ENCODE measurements at regions not wholly inside any gene's neighbourhood (a gene's known extent, or its start where the extent isn't known, plus 50 kb on each side); places are given as distances from the start of the nearest gene placed in this dataset.

DNA sequence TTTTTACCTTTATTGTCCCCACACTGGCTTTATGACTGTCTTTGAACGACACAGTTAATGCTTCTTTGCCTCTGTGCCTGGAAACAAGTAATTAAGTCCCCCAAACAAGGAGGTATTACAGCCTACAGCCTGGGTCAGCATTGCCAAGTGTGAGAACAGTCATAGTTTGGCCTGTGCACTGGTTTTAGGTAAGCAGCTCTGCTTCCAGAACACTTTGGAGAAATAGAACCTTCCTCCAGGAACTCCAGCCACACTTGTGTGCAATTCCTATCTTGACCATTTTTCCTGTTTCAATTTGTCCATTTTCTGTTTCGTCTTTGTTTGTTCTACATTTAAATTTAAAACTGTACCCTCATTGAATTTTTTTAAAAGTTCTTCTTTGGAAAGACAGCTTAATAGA is 568.2 kb downstream of the TUSC7 start:
- Mint-ChIP-seq H3K36me3 (no peaks in the 10 kb centered on the region), H3K27ac (no peak overlapping the region), H3K4me3 (no peak overlapping the region), H3K9me3 (peaks cover 2% of the 10 kb centered on the region), H3K27me3 (no peaks in the 10 kb centered on the region), H3K4me1 (ENCODE audit: low read depth) (no peaks in the 10 kb centered on the region)
- DNase-seq = no peak
- POLR2A ChIA-PET = no interaction called here
- intact Hi-C loops (cut with micrococcal nuclease) = no loop called here
- CTCF ChIA-PET = no interaction called here

DNA sequence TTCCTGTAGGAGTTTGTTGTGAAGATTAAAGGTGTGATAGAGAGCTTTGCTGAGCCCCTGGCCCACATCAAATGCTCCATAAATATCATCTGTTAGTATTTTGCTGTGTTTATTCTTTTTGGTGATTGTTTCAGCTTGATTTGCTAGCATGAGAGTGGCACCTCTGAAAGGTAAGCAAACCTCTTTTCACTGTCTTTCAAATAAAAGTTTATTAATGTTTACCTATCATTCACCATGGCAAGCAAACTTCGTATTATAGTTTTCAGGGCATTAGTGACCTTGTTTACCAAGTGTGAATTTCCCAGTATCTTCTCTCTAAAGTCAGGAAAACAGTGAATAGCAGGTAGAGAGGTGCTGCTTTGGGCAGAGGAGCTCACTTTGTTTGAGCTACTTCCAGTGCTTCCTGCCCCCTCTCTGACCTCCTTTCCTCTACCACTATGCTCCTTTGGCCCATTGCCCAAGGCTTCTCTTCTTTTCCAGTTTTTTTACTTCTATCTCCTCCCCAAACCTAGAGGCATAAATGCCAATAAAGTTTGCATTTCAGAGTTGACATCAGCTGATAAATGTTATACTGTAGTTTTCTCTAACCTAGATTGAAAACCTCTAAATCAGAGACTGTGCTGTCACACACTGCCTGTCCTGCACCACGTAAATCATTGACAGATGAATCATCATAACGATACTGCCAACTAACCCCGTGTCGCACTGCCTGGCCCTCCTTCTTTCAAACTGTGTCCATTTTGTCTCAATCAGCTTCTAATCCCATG is 569.0 kb downstream of the TUSC7 start:
- Mint-ChIP-seq H3K4me3 (no peak overlapping the region), H3K9me3 (peaks cover 5% of the 10 kb centered on the region), H3K4me1 (ENCODE audit: low read depth) (no peaks in the 10 kb centered on the region), H3K27ac (no peak overlapping the region), H3K36me3 (no peaks in the 10 kb centered on the region), H3K27me3 (no peaks in the 10 kb centered on the region)
- ChIA-PET POLR2A (no interaction called here), CTCF (no interaction called here)
- intact Hi-C loops (cut with micrococcal nuclease) = no loop called here
- DNase-seq = no peak

DNA sequence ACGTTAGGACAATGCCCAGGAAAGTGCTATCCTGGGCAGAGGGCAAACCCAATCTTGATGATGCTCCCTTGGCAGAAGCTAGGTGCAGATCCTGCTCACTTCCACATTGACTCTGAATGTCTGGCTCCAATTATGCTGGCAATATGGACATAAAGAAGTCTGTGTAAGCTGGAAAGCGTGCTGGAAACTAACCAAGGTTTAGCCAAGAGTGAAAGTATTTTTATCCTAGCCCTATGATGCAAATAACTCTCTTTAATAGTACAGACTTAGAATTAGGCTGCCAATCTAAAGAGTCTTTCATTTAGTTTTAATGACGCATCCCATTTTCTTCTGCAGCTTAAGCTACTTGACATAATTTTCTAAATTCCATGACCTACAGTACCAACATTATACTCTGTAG is 571.8 kb downstream of the TUSC7 start:
- DNase-seq = no peak
- Mint-ChIP-seq H3K4me3 (no peak overlapping the region), H3K9me3 (peaks cover 7% of the 10 kb centered on the region), H3K4me1 (ENCODE audit: low read depth) (no peaks in the 10 kb centered on the region), H3K36me3 (no peaks in the 10 kb centered on the region), H3K27ac (no peak overlapping the region), H3K27me3 (no peaks in the 10 kb centered on the region)
- ChIA-PET CTCF (no interaction called here), POLR2A (no interaction called here)
- intact Hi-C loops (cut with micrococcal nuclease) = no loop called here

DNA sequence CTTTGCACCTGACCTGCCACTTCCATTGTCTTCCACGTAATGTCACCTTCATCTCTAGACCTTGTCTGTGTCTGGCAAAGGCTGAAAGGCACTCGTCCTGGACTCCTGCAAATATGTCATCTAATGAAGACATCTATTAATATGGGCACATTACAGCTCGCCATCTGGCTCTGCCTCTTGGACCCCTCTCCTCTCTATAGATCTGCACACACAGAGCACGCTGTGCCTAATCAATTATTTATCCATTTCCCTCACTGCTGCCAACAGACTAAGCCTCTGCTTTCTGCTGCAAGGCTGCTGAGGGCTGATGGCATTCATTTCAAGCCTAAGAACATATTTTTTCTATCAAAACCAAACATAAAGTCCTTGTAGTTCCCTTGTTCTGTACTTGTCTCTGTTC is 573.0 kb downstream of the TUSC7 start:
- no peak for DNase-seq
- Mint-ChIP-seq H3K4me1 (ENCODE audit: low read depth) (no peaks in the 10 kb centered on the region), H3K27ac (no peak overlapping the region), H3K9me3 (peaks cover 7% of the 10 kb centered on the region), H3K4me3 (no peak overlapping the region), H3K27me3 (no peaks in the 10 kb centered on the region), H3K36me3 (no peaks in the 10 kb centered on the region)
- intact Hi-C loops (cut with micrococcal nuclease) = no loop called here
- CTCF ChIA-PET = no interaction called here
- POLR2A ChIA-PET = no interaction called here

DNA sequence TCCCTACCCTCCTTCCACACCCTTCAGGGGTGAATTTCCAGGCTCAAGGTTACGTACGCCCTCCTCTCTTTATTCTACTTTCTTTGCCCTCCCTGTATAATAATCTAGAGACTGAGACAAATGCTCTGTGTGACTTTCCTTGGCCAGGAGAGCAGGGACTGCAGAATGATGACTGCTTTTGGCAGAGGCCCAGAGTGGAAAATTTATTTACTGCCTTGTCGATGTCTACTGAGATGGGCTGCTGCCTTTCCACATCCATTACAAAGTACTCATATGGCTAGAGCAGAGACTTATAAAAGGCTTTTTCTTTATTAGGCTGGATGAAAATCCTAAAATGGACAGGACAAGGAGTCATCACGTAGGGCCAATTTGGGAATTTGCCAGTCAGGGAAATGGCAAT is 576.2 kb downstream of the TUSC7 start:
- Mint-ChIP-seq H3K27ac (no peak overlapping the region), H3K27me3 (no peaks in the 10 kb centered on the region), H3K36me3 (no peaks in the 10 kb centered on the region), H3K4me3 (no peak overlapping the region), H3K4me1 (ENCODE audit: low read depth) (no peaks in the 10 kb centered on the region), H3K9me3 (peaks cover 5% of the 10 kb centered on the region)
- ChIA-PET POLR2A (no interaction called here), CTCF (no interaction called here)
- DNase-seq = no peak
- intact Hi-C loops (cut with micrococcal nuclease) = no loop called here

DNA sequence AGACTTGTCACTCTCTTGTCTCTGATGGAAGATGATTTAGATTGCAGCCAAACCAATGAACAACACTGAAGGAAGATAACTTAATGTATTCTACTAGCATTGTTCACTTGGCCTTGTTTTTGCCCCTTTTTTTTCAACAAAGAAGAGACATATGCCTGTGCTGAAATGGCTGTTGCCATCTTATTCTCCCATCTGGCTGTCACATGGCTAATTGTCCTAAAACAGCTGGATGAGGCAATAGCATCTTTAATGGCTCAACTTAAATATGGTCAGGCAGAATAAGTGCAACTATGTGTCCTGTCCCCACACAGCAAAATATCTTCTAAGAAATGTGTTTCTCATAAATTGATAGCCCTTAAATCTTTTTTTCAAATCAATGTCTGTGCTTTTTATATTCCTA is 576.9 kb downstream of the TUSC7 start:
- Mint-ChIP-seq H3K27ac (no peak overlapping the region), H3K36me3 (no peaks in the 10 kb centered on the region), H3K4me1 (ENCODE audit: low read depth) (no peaks in the 10 kb centered on the region), H3K4me3 (no peak overlapping the region), H3K27me3 (no peaks in the 10 kb centered on the region), H3K9me3 (peaks cover 5% of the 10 kb centered on the region)
- ChIA-PET POLR2A (no interaction called here), CTCF (interaction anchor here (0.6 kb wide), 1 partner anchor 9 kb away, joined by 3 read pairs; no protein-coding TSS in a partner anchor)
- no peak for DNase-seq
- intact Hi-C loops (cut with micrococcal nuclease) = no loop called here

DNA sequence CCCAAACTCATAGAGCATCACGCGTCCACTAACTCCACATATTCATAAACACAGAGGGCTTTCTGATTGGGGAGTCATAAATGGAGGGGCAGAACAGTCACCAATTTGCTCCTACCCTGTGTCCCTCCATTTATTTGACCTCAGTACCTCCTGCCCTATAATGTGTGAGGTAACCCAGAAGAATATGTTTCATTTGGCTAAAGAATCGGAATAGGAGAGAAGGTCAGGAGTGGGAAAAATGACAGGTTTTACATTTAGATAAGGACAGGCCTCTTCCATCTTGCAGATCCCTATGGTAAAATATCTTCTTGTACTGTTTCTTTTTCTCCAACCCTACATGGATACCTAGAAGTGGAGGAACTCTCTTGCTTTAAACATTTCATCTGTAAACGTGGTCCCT is 578.0 kb downstream of the TUSC7 start:
- ChIA-PET POLR2A (no interaction called here), CTCF (no interaction called here)
- intact Hi-C loops (cut with micrococcal nuclease) = no loop called here
- Mint-ChIP-seq H3K27me3 (no peaks in the 10 kb centered on the region), H3K9me3 (peaks cover 5% of the 10 kb centered on the region), H3K36me3 (no peaks in the 10 kb centered on the region), H3K27ac (no peak overlapping the region), H3K4me1 (ENCODE audit: low read depth) (no peaks in the 10 kb centered on the region), H3K4me3 (no peak overlapping the region)
- no peak for DNase-seq

DNA sequence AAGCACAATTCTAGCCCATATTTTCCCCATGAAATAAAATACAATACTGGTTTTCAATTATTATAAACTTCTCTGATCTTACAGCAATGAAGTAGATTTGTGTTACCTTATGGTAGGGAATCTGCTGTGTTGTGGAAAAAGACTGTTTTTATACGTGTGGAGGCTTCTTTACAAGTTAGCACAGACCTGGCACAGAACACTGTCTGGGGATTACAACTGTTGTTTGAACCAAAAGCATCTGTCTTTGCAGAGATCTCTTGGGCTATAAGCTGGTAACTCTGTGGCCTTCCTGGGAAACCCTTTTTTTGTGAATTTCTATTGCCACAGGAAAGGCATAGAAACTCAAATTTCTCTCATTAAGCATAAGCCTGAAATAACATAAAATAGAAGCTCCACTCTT is 581.9 kb downstream of the TUSC7 start:
- ChIA-PET POLR2A (no interaction called here), CTCF (no interaction called here)
- Mint-ChIP-seq H3K4me3 (no peak overlapping the region), H3K36me3 (no peaks in the 10 kb centered on the region), H3K27ac (no peak overlapping the region), H3K27me3 (no peaks in the 10 kb centered on the region), H3K9me3 (no peaks in the 10 kb centered on the region), H3K4me1 (ENCODE audit: low read depth) (no peaks in the 10 kb centered on the region)
- intact Hi-C loops (cut with micrococcal nuclease) = no loop called here
- DNase-seq = no peak

DNA sequence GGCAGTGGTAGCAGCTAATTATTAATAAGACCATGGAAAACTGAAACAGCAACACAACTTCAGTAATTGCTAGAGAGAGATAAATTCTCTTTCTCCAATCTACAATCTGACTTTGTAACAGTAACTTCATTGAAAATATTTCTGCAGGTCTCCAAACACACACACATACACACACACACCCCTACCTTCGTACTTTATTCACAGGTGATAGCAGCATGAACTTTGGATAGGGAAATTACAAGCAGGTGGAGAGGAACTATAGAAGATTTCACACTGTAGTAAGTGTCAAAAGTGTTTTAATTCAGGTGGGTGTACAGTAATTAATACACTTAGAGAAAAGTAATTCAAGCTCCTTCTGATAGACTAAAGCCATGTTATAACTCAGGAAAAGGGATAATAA is 587.5 kb downstream of the TUSC7 start:
- H3K9me3 Mint-ChIP-seq = no peaks in the 10 kb centered on the region
- no peaks in the 10 kb centered on the region for H3K4me1 Mint-ChIP-seq (ENCODE audit: low read depth)
- no peaks in the 10 kb centered on the region for H3K27me3 Mint-ChIP-seq
- POLR2A ChIA-PET = no interaction called here
- H3K27ac Mint-ChIP-seq = no peak overlapping the region
- no peaks in the 10 kb centered on the region for H3K36me3 Mint-ChIP-seq
- no peak overlapping the region for H3K4me3 Mint-ChIP-seq
- CTCF ChIA-PET = no interaction called here
- intact Hi-C loops (cut with micrococcal nuclease) = no loop called here
- DNase-seq = no peak

DNA sequence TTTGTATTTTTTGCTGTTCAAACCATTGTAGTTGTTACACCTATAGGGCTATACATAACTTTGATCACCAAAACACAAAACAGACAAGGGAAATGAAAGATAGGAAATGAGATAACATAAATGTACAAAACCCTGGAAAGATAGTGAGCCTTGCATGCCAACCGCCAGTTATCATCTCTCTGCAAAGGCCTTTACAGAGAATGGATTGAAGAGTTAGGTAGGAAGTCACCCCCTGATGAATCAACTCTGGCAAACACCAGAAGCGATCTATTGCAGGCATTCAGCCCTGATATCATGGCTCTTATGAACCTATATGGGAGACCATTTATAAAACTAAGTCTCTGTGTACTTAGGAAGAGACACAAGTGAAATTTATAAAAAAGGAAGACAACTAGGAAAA is 588.0 kb downstream of the TUSC7 start:
- Mint-ChIP-seq H3K36me3 (no peaks in the 10 kb centered on the region), H3K4me3 (no peak overlapping the region), H3K27ac (no peak overlapping the region), H3K27me3 (no peaks in the 10 kb centered on the region), H3K9me3 (no peaks in the 10 kb centered on the region), H3K4me1 (ENCODE audit: low read depth) (no peaks in the 10 kb centered on the region)
- POLR2A ChIA-PET = no interaction called here
- intact Hi-C loops (cut with micrococcal nuclease) = no loop called here
- no peak for DNase-seq
- CTCF ChIA-PET = no interaction called here

DNA sequence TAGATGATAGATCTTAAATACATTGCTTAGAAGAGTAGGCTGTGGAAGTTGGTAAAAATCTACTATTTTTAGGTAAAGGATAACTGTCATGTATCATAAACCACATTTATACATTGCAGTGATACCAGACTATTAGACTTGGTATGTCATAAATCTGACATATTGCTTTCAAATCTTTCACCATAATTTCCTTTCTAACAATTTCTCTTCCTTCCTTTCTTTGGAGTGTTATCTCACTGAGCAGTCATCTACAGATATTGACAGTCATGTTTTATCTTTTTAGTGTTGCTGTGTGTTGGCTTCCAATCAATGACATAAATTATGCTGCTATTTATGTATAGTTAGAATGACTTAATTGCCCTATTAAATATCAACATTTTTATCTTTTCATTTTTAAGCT is 588.7 kb downstream of the TUSC7 start:
- no peaks in the 10 kb centered on the region for H3K27me3 Mint-ChIP-seq
- H3K4me3 Mint-ChIP-seq = no peak overlapping the region
- H3K4me1 Mint-ChIP-seq (ENCODE audit: low read depth) = no peaks in the 10 kb centered on the region
- ChIA-PET CTCF (no interaction called here), POLR2A (no interaction called here)
- no peak overlapping the region for H3K27ac Mint-ChIP-seq
- no peak for DNase-seq
- no peaks in the 10 kb centered on the region for H3K36me3 Mint-ChIP-seq
- intact Hi-C loops (cut with micrococcal nuclease) = no loop called here
- H3K9me3 Mint-ChIP-seq = no peaks in the 10 kb centered on the region

DNA sequence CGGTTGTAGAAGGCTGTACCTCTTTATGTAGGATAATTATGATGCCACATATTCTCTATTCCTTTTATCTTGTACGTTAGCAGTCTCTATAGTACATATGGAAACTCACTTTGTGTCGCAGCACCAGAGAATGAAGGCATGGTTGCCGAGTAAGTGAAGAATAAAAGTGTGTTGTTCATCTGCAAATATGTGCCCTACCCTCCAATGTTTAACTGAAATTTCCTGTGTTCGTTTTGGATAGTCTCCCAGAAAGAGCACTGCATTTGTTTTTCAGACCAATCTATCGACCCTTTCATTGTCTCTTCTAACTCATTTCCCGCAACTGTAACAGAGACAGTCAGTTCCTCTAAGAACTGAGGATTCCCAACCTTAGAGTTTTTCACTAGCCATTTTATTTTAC is 592.8 kb downstream of the TUSC7 start:
- CTCF ChIA-PET = no interaction called here
- H3K4me3 Mint-ChIP-seq = no peak overlapping the region
- H3K27ac Mint-ChIP-seq = no peak overlapping the region
- intact Hi-C loops (cut with micrococcal nuclease) = no loop called here
- POLR2A ChIA-PET = no interaction called here
- no peaks in the 10 kb centered on the region for H3K36me3 Mint-ChIP-seq
- no peaks in the 10 kb centered on the region for H3K27me3 Mint-ChIP-seq
- DNase-seq = no peak
- H3K4me1 Mint-ChIP-seq (ENCODE audit: low read depth) = no peaks in the 10 kb centered on the region
- H3K9me3 Mint-ChIP-seq = peaks cover 5% of the 10 kb centered on the region

DNA sequence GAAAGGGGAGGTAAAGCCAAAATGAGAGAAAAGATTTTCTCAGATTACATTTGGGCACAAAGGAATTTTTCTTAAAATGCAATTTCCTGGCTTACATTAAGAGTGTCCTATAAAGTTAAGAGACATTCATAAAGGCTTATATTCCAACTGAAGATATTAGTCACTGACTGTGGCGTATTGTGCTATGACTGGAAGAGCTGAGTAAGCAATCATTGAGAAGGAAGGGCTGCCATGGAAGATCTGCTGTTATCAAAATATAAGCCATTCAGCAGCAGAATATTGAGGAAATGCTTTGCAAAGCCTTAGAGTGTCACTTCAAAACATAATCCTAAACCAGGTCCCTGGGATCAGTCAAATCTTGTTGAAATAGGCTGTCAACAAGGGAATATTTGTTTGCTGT is 593.9 kb downstream of the TUSC7 start:
- intact Hi-C loops (cut with micrococcal nuclease) = no loop called here
- Mint-ChIP-seq H3K36me3 (no peaks in the 10 kb centered on the region), H3K4me3 (no peak overlapping the region), H3K27ac (no peak overlapping the region), H3K4me1 (ENCODE audit: low read depth) (no peaks in the 10 kb centered on the region), H3K27me3 (no peaks in the 10 kb centered on the region), H3K9me3 (peaks cover 8% of the 10 kb centered on the region)
- DNase-seq = no peak
- CTCF ChIA-PET = no interaction called here
- POLR2A ChIA-PET = no interaction called here

DNA sequence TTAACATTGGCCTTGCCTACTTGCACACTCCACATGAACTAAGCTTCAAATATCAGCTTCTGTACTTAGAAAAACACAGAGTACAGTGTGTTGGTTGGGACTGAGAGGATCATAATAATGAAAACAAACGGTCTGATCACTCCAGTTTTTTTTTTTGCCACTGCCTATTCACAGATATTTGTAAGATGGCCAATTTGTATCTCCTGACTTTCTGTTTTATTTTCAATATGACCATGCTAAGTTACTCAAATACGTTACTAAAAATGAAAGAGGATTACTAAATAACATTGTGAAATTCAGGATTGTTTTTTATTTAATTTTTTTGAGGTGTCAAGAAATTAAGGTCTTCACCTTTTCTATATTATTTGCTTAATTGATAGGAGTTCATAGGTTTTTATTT is 595.1 kb downstream of the TUSC7 start:
- CTCF ChIA-PET = no interaction called here
- H3K36me3 Mint-ChIP-seq = no peaks in the 10 kb centered on the region
- H3K4me3 Mint-ChIP-seq = no peak overlapping the region
- no peak overlapping the region for H3K27ac Mint-ChIP-seq
- H3K4me1 Mint-ChIP-seq (ENCODE audit: low read depth) = no peaks in the 10 kb centered on the region
- POLR2A ChIA-PET = no interaction called here
- DNase-seq = no peak
- H3K9me3 Mint-ChIP-seq = peaks cover 8% of the 10 kb centered on the region
- H3K27me3 Mint-ChIP-seq = no peaks in the 10 kb centered on the region
- intact Hi-C loops (cut with micrococcal nuclease) = no loop called here
